Activated B cell treated with CpG ODN at 0.5 μM for 24 hours (primary cell): ENCODE measurements at regions not wholly inside any gene's neighbourhood (a gene's known extent, or its start where the extent isn't known, plus 50 kb on each side); places are given as distances from the start of the nearest gene placed in this dataset.

Experiments used
- ATAC-seq: fragments of 200-7000 bp; cut with Tn5 transposase; one replicate; pipeline ENCODE4 v1.10.0; 2021; ENCODE audit warnings: low read depth, mild to moderate bottlenecking, moderate library complexity
- CTCF ChIA-PET: fragments of 350-600 bp; sonication (Branson Sonifier 250); formaldehyde crosslinking; loops from one replicate; lab custom pipeline; 2021; ENCODE audit warnings: antibody characterized with exemption; lab: Charles Lee
- POLR2A ChIA-PET: fragments of 350-600 bp; sonication (Branson Sonifier 250); formaldehyde crosslinking; loops from one replicate; lab custom pipeline; 2021; ENCODE audit warnings: antibody characterized with exemption; lab: Charles Lee
- DNase-seq: peaks from one replicate; pipeline ENCODE4 v3.0.0; 2022
- H3K27ac Mint-ChIP-seq: one replicate; pipeline ENCODE4 v1.8.0; 2020; ENCODE audit warnings: mixed read lengths
- H3K27me3 Mint-ChIP-seq: one replicate; pipeline ENCODE4 v1.8.0; 2021; ENCODE audit warnings: mixed read lengths
- H3K36me3 Mint-ChIP-seq: one replicate; pipeline ENCODE4 v1.8.0; 2021; ENCODE audit warnings: low read depth, mixed read lengths
- H3K4me1 Mint-ChIP-seq: one replicate; pipeline ENCODE4 v1.8.0; 2021; ENCODE audit warnings: mixed read lengths
- H3K4me3 Mint-ChIP-seq: one replicate; pipeline ENCODE4 v1.8.0; 2020; ENCODE audit warnings: mild to moderate bottlenecking, mixed read lengths
- H3K9me3 Mint-ChIP-seq: one replicate; pipeline ENCODE4 v1.8.0; 2020; ENCODE audit warnings: mixed read lengths
- CTCF ChIP-seq: fragments of 200-600 bp; IDR thresholded peaks from one replicate; pipeline ENCODE4 v1.8.0; 2022; ENCODE audit warnings: antibody characterized with exemption, mild to moderate bottlenecking
- intact Hi-C: fragments of 100-400 bp; cut with micrococcal nuclease; formaldehyde crosslinking; loops from one replicate; pipeline ENCODE4 v1.15.1; 2024

- no peaks in the 10 kb centered on the region for H3K4me1 Mint-ChIP-seq
- intact Hi-C loops, result no loop called here
- CTCF ChIA-PET, result no interaction called here
- no peak overlapping the region for H3K27ac Mint-ChIP-seq
- no peak for DNase-seq
- no peak overlapping the region for H3K4me3 Mint-ChIP-seq
- POLR2A ChIA-PET, result no interaction called here
- H3K36me3 Mint-ChIP-seq, result peaks cover 66% of the 10 kb centered on the region
- ATAC-seq, result no peak
- no peaks in the 10 kb centered on the region for H3K27me3 Mint-ChIP-seq
- no peaks in the 10 kb centered on the region for H3K9me3 Mint-ChIP-seq
- TF ChIP-seq CTCF, result no peak
Measured at GRCh38 chr4:122234686-122235085, 82.6 kb downstream of the BLTP1 start.

DNA sequence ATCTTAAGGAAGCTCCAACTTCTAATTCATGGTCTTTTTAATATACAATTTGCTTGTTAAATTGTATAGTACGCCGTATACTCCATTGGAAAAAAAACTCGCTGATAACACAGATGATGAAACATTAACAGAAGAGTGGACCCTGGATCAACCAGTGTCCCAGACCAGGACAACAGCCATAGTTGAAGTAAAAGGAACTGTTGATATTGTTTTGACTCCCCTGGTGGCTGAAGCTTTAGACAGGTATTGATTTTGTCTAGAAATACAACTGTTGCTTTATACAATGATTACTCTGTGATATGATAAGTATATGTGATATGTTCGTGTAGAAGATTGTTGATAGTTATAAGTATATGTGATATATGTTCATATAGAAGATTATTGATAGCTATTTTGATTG, 91.7 kb downstream of the BLTP1 start:
- no peak overlapping the region for H3K4me3 Mint-ChIP-seq
- H3K27me3 Mint-ChIP-seq, result no peaks in the 10 kb centered on the region
- intact Hi-C loops, result no loop called here
- no peaks in the 10 kb centered on the region for H3K4me1 Mint-ChIP-seq
- H3K36me3 Mint-ChIP-seq, result peaks cover 62% of the 10 kb centered on the region
- no peaks in the 10 kb centered on the region for H3K9me3 Mint-ChIP-seq
- TF ChIP-seq CTCF, result no peak
- ATAC-seq, result no peak
- DNase-seq, result no peak
- no peak overlapping the region for H3K27ac Mint-ChIP-seq
- ChIA-PET CTCF (interaction anchor here (0.6 kb wide), 2 partner anchors 36 to 51 kb away, joined by 3 read pairs; no protein-coding TSS in a partner anchor), POLR2A (no interaction called here)

GRCh38 chr4:122244764-122245163, 92.6 kb downstream of the BLTP1 start:
- ChIA-PET CTCF (interaction anchor here (1.6 kb wide), 1 partner anchor 9 kb away, joined by 3 read pairs; no protein-coding TSS in a partner anchor), POLR2A (no interaction called here)
- ATAC-seq (no peak), DNase-seq (no peak)
- intact Hi-C loops, result no loop called here
- no peak overlapping the region for H3K4me3 Mint-ChIP-seq
- H3K4me1 Mint-ChIP-seq, result no peaks in the 10 kb centered on the region
- no peaks in the 10 kb centered on the region for H3K9me3 Mint-ChIP-seq
- no peaks in the 10 kb centered on the region for H3K27me3 Mint-ChIP-seq
- no peak for TF ChIP-seq CTCF
- peaks cover 60% of the 10 kb centered on the region for H3K36me3 Mint-ChIP-seq
- no peak overlapping the region for H3K27ac Mint-ChIP-seq

DNA sequence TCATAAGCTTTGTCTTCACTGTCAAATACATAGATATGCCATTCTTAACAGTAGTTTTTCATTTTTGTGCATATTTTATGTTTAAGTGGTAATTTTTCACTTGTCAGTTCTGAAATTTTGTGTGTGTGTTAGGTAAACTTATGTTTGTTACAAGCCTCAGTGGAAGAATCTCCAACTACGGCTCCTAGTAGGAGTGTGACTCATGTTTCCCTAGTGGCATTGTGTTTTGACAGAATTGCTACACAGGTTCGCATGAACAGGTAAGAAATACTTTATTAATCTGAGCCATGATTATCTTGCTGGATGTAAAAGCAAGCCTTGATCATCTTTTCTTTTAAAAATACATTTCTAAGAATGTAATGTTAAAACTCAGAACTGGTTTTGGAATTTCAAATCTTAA, 94.4 kb downstream of the BLTP1 start:
- ATAC-seq, result no peak
- no peak for TF ChIP-seq CTCF
- intact Hi-C loops, result no loop called here
- Mint-ChIP-seq H3K4me3 (no peak overlapping the region), H3K27ac (no peak overlapping the region), H3K27me3 (no peaks in the 10 kb centered on the region), H3K4me1 (no peaks in the 10 kb centered on the region), H3K36me3 (peaks cover 59% of the 10 kb centered on the region), H3K9me3 (no peaks in the 10 kb centered on the region)
- ChIA-PET CTCF (interaction anchor here (1.6 kb wide), 1 partner anchor 10 kb away, joined by 3 read pairs; no protein-coding TSS in a partner anchor), POLR2A (no interaction called here)
- DNase-seq, result no peak

DNA sequence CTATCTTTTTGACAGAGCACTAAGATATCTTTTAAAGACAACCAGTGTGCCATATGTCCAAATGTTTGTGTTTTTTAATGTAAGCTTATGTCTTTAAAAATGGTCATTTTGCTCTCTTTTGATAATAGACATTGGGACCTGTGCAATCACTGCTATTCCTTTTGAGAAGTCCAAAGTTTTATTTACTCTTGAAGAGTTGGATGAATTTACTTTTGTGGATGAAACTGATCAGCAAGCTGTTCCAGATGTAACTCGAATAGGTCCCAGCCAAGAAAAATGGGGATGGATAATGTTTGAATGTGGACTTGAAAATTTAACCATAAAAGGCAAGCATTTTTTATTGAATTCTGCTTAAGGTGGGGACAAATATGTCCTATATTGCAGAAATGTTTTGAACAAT, 97.2 kb downstream of the BLTP1 start:
- Mint-ChIP-seq H3K36me3 (peaks cover 71% of the 10 kb centered on the region), H3K4me3 (no peak overlapping the region), H3K27ac (no peak overlapping the region), H3K9me3 (no peaks in the 10 kb centered on the region), H3K27me3 (no peaks in the 10 kb centered on the region), H3K4me1 (no peaks in the 10 kb centered on the region)
- DNase-seq (no peak), ATAC-seq (no peak)
- intact Hi-C loops, result no loop called here
- ChIA-PET POLR2A (no interaction called here), CTCF (no interaction called here)
- TF ChIP-seq CTCF, result no peak
